ENCODE measurements at regions not wholly inside any gene's neighbourhood (a gene's known extent, or its start where the extent isn't known, plus 50 kb on each side); places are given as distances from the start of the nearest gene placed in this dataset.

GRCh38 chr13:83824560-83824959 lies 57.7 kb downstream of the SLITRK1 start:
- no peak for TF ChIP-seq POLR2A (IDR thresholded peaks at IDR 0.05)
- no peak for TF ChIP-seq CTCF (IDR thresholded peaks at IDR 0.05)

Measured in upper lobe of left lung (tissue), 4 donors.